NAMALWA (cell line): ENCODE measurements at regions not wholly inside any gene's neighbourhood (a gene's known extent, or its start where the extent isn't known, plus 50 kb on each side); places are given as distances from the start of the nearest gene placed in this dataset.

Experiments used
- DNase-seq: peaks from one replicate; pipeline ENCODE4 v3.0.0-alpha.2; 2015; ENCODE audit warnings: low spot score

GRCh38 chr3:90015688-90016356 is 908.4 kb downstream of the EPHA3 start:
- DNase-seq, result no peak

DNA sequence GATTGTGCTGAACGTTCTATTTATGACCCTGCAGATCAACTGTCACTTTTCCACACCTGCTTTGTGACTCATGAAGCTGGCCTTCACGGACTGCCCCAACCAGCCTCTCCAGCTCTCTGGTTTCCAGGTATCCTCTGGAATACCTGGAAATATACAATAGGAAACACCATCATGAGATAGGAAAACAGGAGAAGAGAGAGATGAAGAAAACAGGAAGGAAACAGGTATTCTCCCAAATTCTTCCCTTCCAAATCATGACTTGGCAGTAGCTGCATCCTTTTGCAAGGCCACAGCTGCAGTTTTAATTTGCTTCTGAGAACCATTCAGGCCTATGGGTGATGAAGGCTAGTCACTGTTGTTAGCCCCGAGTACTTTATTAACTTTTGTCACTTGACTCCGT is 909.1 kb downstream of the EPHA3 start:
- DNase-seq, result no peak

- DNase-seq, result no peak
Measured at GRCh38 chr3:90018779-90019178, 911.4 kb downstream of the EPHA3 start.

- no peak for DNase-seq
Measured at GRCh38 chr3:90025019-90025418, 917.6 kb downstream of the EPHA3 start.

DNA sequence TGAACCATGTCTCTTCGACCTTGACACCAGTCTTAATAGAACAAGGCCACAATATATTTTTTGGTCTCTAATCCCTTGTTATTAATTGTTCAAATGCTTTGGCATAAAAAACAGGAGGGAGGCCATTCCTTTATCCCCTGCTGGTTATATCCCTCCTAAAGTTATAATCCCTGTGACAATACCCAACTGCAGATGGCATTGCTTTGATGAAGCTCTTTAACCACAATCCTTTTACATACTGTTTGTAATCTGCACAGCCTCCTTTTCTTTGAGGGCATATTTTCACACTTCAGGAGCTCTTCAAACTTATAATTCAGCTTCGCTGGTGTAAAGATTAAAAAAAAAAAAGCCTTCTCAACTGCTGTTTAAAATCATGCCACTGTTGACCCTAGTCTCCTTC is 919.0 kb downstream of the EPHA3 start:
- no peak for DNase-seq

DNA sequence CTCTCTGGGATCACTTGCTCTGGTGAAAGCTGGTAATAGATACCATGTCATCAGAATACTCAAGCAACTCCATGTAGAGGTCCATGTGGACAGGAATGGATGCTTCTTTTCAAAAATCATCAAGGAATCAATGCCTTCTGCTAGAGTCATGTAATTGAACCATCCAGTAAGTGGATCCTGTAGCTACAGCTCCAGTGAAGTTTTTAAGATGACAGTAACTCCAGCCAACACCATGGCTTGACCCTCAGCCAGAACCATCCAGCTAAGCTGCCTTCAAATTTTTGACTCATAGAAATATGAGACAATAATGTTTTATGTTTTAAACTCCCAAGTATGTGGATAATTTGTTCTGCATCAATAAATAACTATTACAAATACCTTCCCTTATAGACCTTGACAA is 923.7 kb downstream of the EPHA3 start:
- DNase-seq, result no peak

GRCh38 chr3:90032980-90033641 is 925.7 kb downstream of the EPHA3 start:
- DNase-seq, result no peak

DNA sequence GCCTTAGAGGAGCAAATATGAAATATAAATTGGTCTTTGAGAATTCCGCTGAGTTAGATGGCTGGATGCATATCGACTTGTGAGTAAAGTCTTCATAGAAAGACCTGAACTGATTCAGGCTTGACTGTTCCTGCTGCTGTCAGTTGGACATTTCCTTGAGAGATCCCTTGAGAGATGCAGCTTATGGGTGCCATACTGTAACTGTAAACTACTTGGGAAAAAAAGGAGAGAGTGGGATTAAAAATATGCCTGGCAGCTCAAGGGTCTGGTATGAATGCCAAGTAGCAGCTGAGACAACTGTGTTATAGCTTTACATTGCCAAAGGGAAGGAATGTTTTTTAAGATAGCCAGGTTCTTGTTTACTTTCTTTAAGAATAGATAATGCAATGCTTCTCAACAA is 926.6 kb downstream of the EPHA3 start:
- no peak for DNase-seq

DNA sequence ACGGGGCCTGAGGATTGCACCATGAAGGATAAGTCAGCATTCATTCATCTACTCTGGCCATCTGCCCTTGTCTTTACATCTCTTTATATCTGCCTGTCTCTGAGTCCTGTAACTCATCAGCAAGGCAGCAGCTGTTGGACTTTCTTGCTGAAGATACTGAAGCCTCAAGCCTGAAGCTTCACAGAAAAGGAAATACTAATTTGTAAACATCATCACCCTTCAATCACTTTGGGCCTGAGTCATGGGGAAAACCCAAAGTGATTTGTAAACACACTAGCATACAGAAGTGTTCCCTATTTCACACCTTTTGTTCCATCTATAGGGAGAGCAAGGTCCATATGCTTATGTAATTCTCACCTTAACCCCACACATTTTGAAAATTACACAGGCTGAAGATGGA is 928.2 kb downstream of the EPHA3 start:
- no peak for DNase-seq

- DNase-seq, result no peak
Measured at GRCh38 chr3:90036939-90037469, 929.6 kb downstream of the EPHA3 start.

DNA sequence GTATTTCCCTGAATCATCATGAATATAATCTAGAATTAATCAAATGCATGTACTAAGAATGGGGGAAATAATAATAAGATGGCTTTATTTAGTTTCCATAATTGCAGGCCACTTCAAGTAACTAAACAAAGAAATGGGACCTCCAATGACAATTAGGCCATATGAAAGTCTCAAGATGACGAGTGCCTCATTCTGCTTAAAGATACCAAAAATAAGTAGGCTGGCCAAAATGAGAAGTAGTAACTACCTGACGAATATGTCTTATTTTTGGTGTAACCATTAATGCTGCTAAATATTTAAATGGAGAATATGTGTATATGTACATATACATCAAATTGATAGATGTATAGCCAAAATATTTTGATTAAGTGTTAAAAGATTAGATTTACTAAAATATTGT is 932.6 kb downstream of the EPHA3 start:
- no peak for DNase-seq

- no peak for DNase-seq
Measured at GRCh38 chr3:90040554-90040953, 933.1 kb downstream of the EPHA3 start.

GRCh38 chr3:90041995-90042394 is 934.6 kb downstream of the EPHA3 start:
- DNase-seq, result no peak

DNA sequence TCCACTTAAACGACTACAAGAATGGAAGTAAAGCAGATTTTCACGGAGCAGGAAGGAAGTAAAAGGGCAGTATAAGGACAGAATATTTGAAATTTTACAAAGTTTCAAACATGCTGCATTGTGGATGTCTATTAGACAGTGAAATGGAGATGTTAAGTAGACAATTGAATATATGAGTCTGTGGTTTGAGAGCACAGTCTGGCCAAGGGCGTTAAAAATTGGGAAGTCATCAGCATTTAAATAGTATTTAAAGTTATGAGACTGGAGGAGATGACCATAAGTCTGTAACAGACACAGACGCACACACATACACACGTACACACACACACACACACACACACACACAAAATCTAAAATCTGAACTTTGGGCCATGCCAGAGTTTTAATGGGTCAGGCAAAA is 935.9 kb downstream of the EPHA3 start:
- no peak for DNase-seq

- DNase-seq, result no peak
Measured at GRCh38 chr3:90044084-90044816, 936.8 kb downstream of the EPHA3 start.

DNA sequence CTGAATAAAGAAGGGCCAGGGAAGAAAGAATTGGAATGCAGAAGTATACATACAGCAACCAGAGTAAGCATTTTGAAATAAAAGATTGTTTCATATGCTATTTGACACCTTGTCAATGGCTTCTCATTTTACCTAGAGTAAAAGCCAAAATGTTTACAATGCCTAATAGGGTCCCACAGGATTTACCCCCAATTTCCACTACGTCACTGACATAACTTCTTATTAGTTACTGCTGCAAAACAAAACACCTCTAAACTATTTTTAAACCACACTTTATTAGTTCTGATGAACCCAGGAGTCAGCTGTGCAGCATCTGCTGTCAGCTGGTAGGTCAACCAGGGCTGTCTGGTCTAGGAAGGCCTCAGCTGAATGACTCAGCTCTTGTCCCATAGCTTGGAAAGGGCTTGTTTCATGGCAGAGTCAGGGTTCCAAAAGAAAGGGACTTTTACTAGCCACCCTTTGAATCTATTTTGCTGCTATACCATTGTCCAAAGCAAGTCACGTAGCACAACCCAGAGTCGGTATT is 945.1 kb downstream of the EPHA3 start:
- DNase-seq, result no peak

DNA sequence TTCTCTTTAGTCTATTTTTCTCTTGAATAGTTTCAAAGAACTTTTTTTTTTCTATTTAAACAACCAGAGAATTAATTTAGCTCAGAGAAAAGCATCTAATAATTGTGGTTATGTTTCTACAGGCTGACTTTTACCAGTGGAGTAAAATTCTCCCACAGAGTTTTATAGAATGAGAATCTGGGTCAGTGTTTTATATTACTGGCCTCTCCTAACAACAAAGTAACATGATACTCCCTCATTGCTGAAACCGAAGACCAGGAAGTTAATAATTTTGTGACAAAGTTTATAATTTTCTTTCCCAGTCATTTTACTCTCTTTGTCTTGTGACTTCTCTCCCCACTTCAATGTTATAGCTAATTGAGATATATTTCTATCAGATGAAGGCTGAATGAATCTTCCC is 946.9 kb downstream of the EPHA3 start:
- DNase-seq, result no peak

GRCh38 chr3:90055666-90056065 is 948.2 kb downstream of the EPHA3 start:
- no peak for DNase-seq

- DNase-seq, result no peak
Measured at GRCh38 chr3:90056281-90057032, 949.0 kb downstream of the EPHA3 start.

DNA sequence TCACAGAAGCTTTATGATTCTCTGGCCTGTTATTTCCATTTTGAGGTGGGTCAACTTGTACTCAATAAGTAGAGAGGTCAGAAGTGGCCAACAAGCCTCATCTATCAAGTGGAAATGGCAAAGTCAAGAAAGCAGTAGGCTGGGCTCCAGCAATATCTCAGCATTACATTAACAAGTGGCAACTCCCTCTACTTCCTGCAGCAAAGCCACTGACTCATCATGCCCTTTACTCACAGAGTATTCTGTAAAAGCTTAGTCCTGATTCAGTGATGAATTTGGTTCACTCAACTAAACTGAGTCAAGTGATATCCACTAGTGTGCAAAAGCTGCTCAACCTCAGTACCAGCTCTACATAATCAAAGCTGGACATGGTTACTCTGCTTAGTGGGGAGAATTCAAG is 954.6 kb downstream of the EPHA3 start:
- no peak for DNase-seq

DNA sequence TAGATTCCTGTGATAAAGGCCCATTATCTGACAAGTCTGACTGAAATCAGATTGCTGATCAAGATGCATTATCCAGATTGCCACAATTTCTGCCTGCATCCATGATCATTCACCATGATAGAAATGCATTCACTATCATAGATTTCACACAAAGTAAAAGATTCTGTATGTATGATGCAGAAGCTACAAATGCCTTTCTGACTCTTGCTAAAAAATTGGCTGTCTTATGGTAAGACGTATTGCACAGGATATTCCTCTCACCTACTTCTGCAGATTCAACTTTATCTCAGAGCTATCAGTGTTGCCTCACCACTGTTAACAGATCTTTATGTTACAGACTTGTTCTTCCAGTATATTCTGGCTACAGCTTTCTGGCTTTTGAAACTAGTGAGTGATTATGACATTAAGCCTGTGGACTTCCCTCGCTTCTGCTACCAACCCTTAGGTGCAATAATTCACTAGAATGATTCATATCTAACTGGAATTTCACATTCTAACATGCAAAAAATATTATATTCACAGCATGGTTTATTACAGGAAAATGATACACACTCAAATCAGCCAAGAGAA is 955.3 kb downstream of the EPHA3 start:
- no peak for DNase-seq

DNA sequence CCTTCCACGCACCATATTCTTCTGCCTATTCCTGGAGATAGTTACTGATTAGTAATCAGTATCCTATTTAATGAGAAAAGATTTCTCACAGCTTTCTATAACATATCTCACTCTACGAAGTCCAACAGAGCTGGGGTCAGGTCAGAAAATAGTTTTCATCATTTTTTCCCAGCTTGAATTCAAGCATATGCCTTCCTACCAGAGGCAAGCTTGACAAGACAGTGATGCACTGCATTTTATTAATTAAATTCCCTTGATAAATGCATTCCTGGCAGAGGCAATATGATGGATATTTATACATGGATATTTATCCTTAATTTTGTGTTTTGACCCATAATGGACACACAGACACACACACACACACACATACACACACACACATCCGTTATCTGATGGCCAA is 961.4 kb downstream of the EPHA3 start:
- DNase-seq, result no peak
